ENCODE measurements at regions not wholly inside any gene's neighbourhood (a gene's known extent, or its start where the extent isn't known, plus 50 kb on each side); places are given as distances from the start of the nearest gene placed in this dataset.

DNA sequence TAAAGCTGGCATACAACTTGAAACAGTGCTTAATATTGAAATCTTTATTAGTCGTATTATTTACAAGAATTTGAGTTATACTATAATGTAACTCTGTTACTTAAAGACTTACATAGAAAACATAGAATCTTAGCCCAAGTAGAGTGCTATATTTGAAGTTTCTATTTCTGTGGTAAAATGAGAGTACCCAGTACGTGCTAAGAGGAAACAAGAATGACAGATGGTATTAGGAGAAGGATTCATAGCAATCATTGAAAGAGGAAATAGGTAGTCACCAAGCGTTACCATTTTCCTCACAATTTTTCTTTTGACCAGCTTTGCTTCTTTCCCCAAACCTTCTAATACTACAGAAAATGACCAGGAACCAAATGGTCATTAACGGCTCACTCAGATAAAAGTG, 412.1 kb upstream of the GRIA3 start:
- Histone ChIP-seq H3K27me3 (no peaks in the 10 kb centered on the region), H3K9me3 (no peaks in the 10 kb centered on the region), H3K4me1 (no peaks in the 10 kb centered on the region), H3K4me3 (no peak overlapping the region), H3K36me3 (ENCODE audit: low read depth, missing control alignments) (no peaks in the 10 kb centered on the region), H3K27ac (no peak overlapping the region)
- no peak for DNase-seq
- WGBS, 2 donors, result 73 to 86% methylated on average over 4 of the region's 4 CpGs
- TF ChIP-seq, protein P1, sequence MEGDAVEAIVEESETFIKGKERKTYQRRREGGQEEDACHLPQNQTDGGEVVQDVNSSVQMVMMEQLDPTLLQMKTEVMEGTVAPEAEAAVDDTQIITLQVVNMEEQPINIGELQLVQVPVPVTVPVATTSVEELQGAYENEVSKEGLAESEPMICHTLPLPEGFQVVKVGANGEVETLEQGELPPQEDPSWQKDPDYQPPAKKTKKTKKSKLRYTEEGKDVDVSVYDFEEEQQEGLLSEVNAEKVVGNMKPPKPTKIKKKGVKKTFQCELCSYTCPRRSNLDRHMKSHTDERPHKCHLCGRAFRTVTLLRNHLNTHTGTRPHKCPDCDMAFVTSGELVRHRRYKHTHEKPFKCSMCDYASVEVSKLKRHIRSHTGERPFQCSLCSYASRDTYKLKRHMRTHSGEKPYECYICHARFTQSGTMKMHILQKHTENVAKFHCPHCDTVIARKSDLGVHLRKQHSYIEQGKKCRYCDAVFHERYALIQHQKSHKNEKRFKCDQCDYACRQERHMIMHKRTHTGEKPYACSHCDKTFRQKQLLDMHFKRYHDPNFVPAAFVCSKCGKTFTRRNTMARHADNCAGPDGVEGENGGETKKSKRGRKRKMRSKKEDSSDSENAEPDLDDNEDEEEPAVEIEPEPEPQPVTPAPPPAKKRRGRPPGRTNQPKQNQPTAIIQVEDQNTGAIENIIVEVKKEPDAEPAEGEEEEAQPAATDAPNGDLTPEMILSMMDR (IDR thresholded peaks at IDR 0.05), result no peak
- no peak for TF ChIP-seq POLR2A (IDR thresholded peaks at IDR 0.05)
- intact Hi-C loops (cut with DNase I; ENCODE audit: low total_unique reads), result no loop called here

DNA sequence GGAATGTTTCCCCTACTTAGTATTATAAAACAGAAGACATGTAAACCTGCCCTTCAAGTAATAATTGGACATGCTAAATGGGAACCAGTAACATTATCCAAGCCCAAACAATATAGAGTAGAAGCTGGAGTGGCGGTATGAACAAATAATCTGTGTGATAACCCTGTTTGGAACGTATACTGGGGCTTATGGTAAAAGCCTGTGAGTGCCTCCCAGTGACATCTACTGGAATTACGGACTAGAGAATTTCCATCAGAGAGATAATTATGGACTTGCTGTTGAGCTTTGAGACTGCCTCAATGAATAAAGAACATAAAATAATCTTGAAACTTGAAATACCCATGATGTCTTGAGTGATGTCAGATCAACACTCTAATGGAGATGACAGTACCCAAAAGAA, 406.3 kb upstream of the GRIA3 start:
- Histone ChIP-seq H3K4me3 (no peak overlapping the region), H3K9me3 (no peaks in the 10 kb centered on the region), H3K27ac (no peak overlapping the region), H3K27me3 (no peaks in the 10 kb centered on the region), H3K4me1 (no peaks in the 10 kb centered on the region), H3K36me3 (ENCODE audit: low read depth, missing control alignments) (no peaks in the 10 kb centered on the region)
- TF ChIP-seq POLR2A (IDR thresholded peaks at IDR 0.05), result no peak
- TF ChIP-seq, protein P1 (IDR thresholded peaks at IDR 0.05), result no peak
- intact Hi-C loops (cut with DNase I; ENCODE audit: low total_unique reads), result no loop called here
- no peak for DNase-seq
- 64% methylated on average over 3 of the region's 3 CpGs for WGBS, 2 donors

GRCh38 chrX:122783918-122784317, 400.2 kb upstream of the GRIA3 start:
- 73 to 74% methylated on average over 2 of the region's 2 CpGs for WGBS, 2 donors
- intact Hi-C loops (cut with DNase I; ENCODE audit: low total_unique reads), result no loop called here
- H3K36me3 ChIP-seq (ENCODE audit: low read depth, missing control alignments), result no peaks in the 10 kb centered on the region
- H3K27me3 ChIP-seq, result no peaks in the 10 kb centered on the region
- H3K27ac ChIP-seq, result no peak overlapping the region
- DNase-seq, result no peak
- no peak overlapping the region for H3K4me3 ChIP-seq
- TF ChIP-seq, protein P1 (IDR thresholded peaks at IDR 0.05), result no peak
- TF ChIP-seq POLR2A (IDR thresholded peaks at IDR 0.05), result no peak
- no peaks in the 10 kb centered on the region for H3K4me1 ChIP-seq
- H3K9me3 ChIP-seq, result no peaks in the 10 kb centered on the region

- no peak overlapping the region for H3K4me3 ChIP-seq
- H3K27me3 ChIP-seq, result no peaks in the 10 kb centered on the region
- no peak for DNase-seq
- no peaks in the 10 kb centered on the region for H3K36me3 ChIP-seq (ENCODE audit: low read depth, missing control alignments)
- TF ChIP-seq, protein P1 (IDR thresholded peaks at IDR 0.05), result no peak
- TF ChIP-seq POLR2A (IDR thresholded peaks at IDR 0.05), result no peak
- H3K27ac ChIP-seq, result no peak overlapping the region
- no peaks in the 10 kb centered on the region for H3K4me1 ChIP-seq
- intact Hi-C loops (cut with DNase I; ENCODE audit: low total_unique reads), result no loop called here
- 31 to 45% methylated on average over 3 of the region's 3 CpGs for WGBS, 2 donors
- no peaks in the 10 kb centered on the region for H3K9me3 ChIP-seq
These were observed 396.8 kb upstream of the GRIA3 start for GRCh38 chrX:122787231-122787630.

- H3K27me3 ChIP-seq, result no peaks in the 10 kb centered on the region
- no peak for TF ChIP-seq POLR2A (IDR thresholded peaks at IDR 0.05)
- TF ChIP-seq, protein P1 (IDR thresholded peaks at IDR 0.05), result no peak
- intact Hi-C loops (cut with DNase I; ENCODE audit: low total_unique reads), result no loop called here
- 88 to 90% methylated on average over 2 of the region's 2 CpGs for WGBS, 2 donors
- no peaks in the 10 kb centered on the region for H3K4me1 ChIP-seq
- H3K27ac ChIP-seq, result no peak overlapping the region
- no peaks in the 10 kb centered on the region for H3K9me3 ChIP-seq
- no peaks in the 10 kb centered on the region for H3K36me3 ChIP-seq (ENCODE audit: low read depth, missing control alignments)
- no peak for DNase-seq
- H3K4me3 ChIP-seq, result no peak overlapping the region
These were observed 395.9 kb upstream of the GRIA3 start for GRCh38 chrX:122788216-122788615.

Data from testis (tissue), 2 donors.